ENCODE measurements at regions not wholly inside any gene's neighbourhood (a gene's known extent, or its start where the extent isn't known, plus 50 kb on each side); places are given as distances from the start of the nearest gene placed in this dataset.

GRCh38 chr2:15048000-15048399, 415.5 kb downstream of the LRATD1 start:
- Histone ChIP-seq H2BK120ac (ENCODE audit: low read depth, low read length) (no peak overlapping the region), H2AK5ac (ENCODE audit: low read length, severe bottlenecking) (no peak overlapping the region), H3K27me3 (ENCODE audit: control insufficient read depth in 1 of 2, insufficient read depth in 1 of 2, low read length in 2 of 2) (no peaks in the 10 kb centered on the region), H3K9ac (ENCODE audit: low read length) (no peak overlapping the region), H3K4me2 (ENCODE audit: low read length, poor library complexity, severe bottlenecking) (no peak overlapping the region), H3K4me3 (ENCODE audit: insufficient read depth in 1 of 2, low read depth in 1 of 2, low read length in 2 of 2) (no peak overlapping the region), H3K18ac (ENCODE audit: low read depth in 1 of 2, low read length in 2 of 2) (no peak overlapping the region), H3K27ac (ENCODE audit: low read length, poor library complexity, severe bottlenecking) (no peak overlapping the region), H3K9me3 (ENCODE audit: control insufficient read depth, low read length) (no peaks in the 10 kb centered on the region), H3K23ac (ENCODE audit: low read length in 2 of 2) (no peak overlapping the region), H3K4me1 (ENCODE audit: control insufficient read depth, insufficient read depth, low read depth, low read length) (peaks cover 2% of the 10 kb centered on the region), H2AFZ (ENCODE audit: low read depth, low read length) (no peak overlapping the region), H3K79me1 (replicated peaks; ENCODE audit: low read length, poor library complexity, severe bottlenecking) (no peaks in the 10 kb centered on the region), H3K4ac (ENCODE audit: low read depth in 1 of 2, low read length in 2 of 2) (no peak overlapping the region), H4K8ac (ENCODE audit: low read length) (no peak overlapping the region), H4K91ac (ENCODE audit: low read length) (no peak overlapping the region), H2BK5ac (ENCODE audit: low read depth, low read length, poor library complexity, severe bottlenecking) (no peak overlapping the region), H2BK12ac (ENCODE audit: low read length in 2 of 2) (no peak overlapping the region), H3K36me3 (ENCODE audit: control insufficient read depth in 1 of 2, insufficient read depth in 2 of 2, low read depth in 1 of 2, low read length in 2 of 2) (no peaks in the 10 kb centered on the region), H3K14ac (ENCODE audit: low read length in 2 of 2) (no peak overlapping the region), H2BK15ac (ENCODE audit: low read depth, poor library complexity, severe bottlenecking) (no peak overlapping the region)
- no peak for DNase-seq
- 91% methylated on average over 6 of the region's 6 CpGs for WGBS

- Histone ChIP-seq H2BK120ac (ENCODE audit: low read depth, low read length) (no peak overlapping the region), H3K4me3 (ENCODE audit: insufficient read depth in 1 of 2, low read depth in 1 of 2, low read length in 2 of 2) (no peak overlapping the region), H2BK12ac (ENCODE audit: low read length in 2 of 2) (no peak overlapping the region), H3K79me1 (replicated peaks; ENCODE audit: low read length, poor library complexity, severe bottlenecking) (no peaks in the 10 kb centered on the region), H3K23ac (ENCODE audit: low read length in 2 of 2) (no peak overlapping the region), H3K4me2 (ENCODE audit: low read length, poor library complexity, severe bottlenecking) (no peak overlapping the region), H4K8ac (ENCODE audit: low read length) (no peak overlapping the region), H3K9ac (ENCODE audit: low read length) (no peak overlapping the region), H2BK15ac (ENCODE audit: low read depth, poor library complexity, severe bottlenecking) (no peak overlapping the region), H3K4ac (ENCODE audit: low read depth in 1 of 2, low read length in 2 of 2) (no peak overlapping the region), H2AK5ac (ENCODE audit: low read length, severe bottlenecking) (no peak overlapping the region), H3K9me3 (ENCODE audit: control insufficient read depth, low read length) (no peaks in the 10 kb centered on the region), H2AFZ (ENCODE audit: low read depth, low read length) (no peak overlapping the region), H3K36me3 (ENCODE audit: control insufficient read depth in 1 of 2, insufficient read depth in 2 of 2, low read depth in 1 of 2, low read length in 2 of 2) (no peaks in the 10 kb centered on the region), H4K91ac (ENCODE audit: low read length) (no peak overlapping the region), H3K27me3 (ENCODE audit: control insufficient read depth in 1 of 2, insufficient read depth in 1 of 2, low read length in 2 of 2) (no peaks in the 10 kb centered on the region), H2BK5ac (ENCODE audit: low read depth, low read length, poor library complexity, severe bottlenecking) (no peak overlapping the region), H3K14ac (ENCODE audit: low read length in 2 of 2) (no peak overlapping the region), H3K4me1 (ENCODE audit: control insufficient read depth, insufficient read depth, low read depth, low read length) (peaks cover 2% of the 10 kb centered on the region), H3K18ac (ENCODE audit: low read depth in 1 of 2, low read length in 2 of 2) (no peak overlapping the region), H3K27ac (ENCODE audit: low read length, poor library complexity, severe bottlenecking) (no peak overlapping the region)
- DNase-seq: no peak
- WGBS: 87% methylated on average over 14 of the region's 14 CpGs
Measured at GRCh38 chr2:15049096-15049993, 416.8 kb downstream of the LRATD1 start.

GRCh38 chr2:15050483-15050882, 418.0 kb downstream of the LRATD1 start:
- H3K4me1 ChIP-seq (ENCODE audit: control insufficient read depth, insufficient read depth, low read depth, low read length): peaks cover 2% of the 10 kb centered on the region
- DNase-seq: no peak
- no peak overlapping the region for H3K14ac ChIP-seq (ENCODE audit: low read length in 2 of 2)
- no peak overlapping the region for H3K18ac ChIP-seq (ENCODE audit: low read depth in 1 of 2, low read length in 2 of 2)
- H2BK12ac ChIP-seq (ENCODE audit: low read length in 2 of 2): no peak overlapping the region
- no peak overlapping the region for H4K8ac ChIP-seq (ENCODE audit: low read length)
- H3K23ac ChIP-seq (ENCODE audit: low read length in 2 of 2): no peak overlapping the region
- H2AK5ac ChIP-seq (ENCODE audit: low read length, severe bottlenecking): no peak overlapping the region
- no peak overlapping the region for H3K4me3 ChIP-seq (ENCODE audit: insufficient read depth in 1 of 2, low read depth in 1 of 2, low read length in 2 of 2)
- no peak overlapping the region for H3K4ac ChIP-seq (ENCODE audit: low read depth in 1 of 2, low read length in 2 of 2)
- H3K27me3 ChIP-seq (ENCODE audit: control insufficient read depth in 1 of 2, insufficient read depth in 1 of 2, low read length in 2 of 2): peaks cover 0 to 7% of the 10 kb centered on the region in 2 experiments
- no peak overlapping the region for H2BK5ac ChIP-seq (ENCODE audit: low read depth, low read length, poor library complexity, severe bottlenecking)
- no peak overlapping the region for H2AFZ ChIP-seq (ENCODE audit: low read depth, low read length)
- no peaks in the 10 kb centered on the region for H3K79me1 ChIP-seq (replicated peaks; ENCODE audit: low read length, poor library complexity, severe bottlenecking)
- H2BK15ac ChIP-seq (ENCODE audit: low read depth, poor library complexity, severe bottlenecking): no peak overlapping the region
- H3K9me3 ChIP-seq (ENCODE audit: control insufficient read depth, low read length): no peaks in the 10 kb centered on the region
- no peak overlapping the region for H2BK120ac ChIP-seq (ENCODE audit: low read depth, low read length)
- no peak overlapping the region for H3K9ac ChIP-seq (ENCODE audit: low read length)
- 55% methylated on average over 4 of the region's 4 CpGs for WGBS
- no peak overlapping the region for H4K91ac ChIP-seq (ENCODE audit: low read length)
- no peak overlapping the region for H3K4me2 ChIP-seq (ENCODE audit: low read length, poor library complexity, severe bottlenecking)
- H3K36me3 ChIP-seq (ENCODE audit: control insufficient read depth in 1 of 2, insufficient read depth in 2 of 2, low read depth in 1 of 2, low read length in 2 of 2): no peaks in the 10 kb centered on the region
- H3K27ac ChIP-seq (ENCODE audit: low read length, poor library complexity, severe bottlenecking): no peak overlapping the region

GRCh38 chr2:15053542-15053941, 421.0 kb downstream of the LRATD1 start:
- Histone ChIP-seq H2AFZ (ENCODE audit: low read depth, low read length) (no peak overlapping the region), H3K4me3 (ENCODE audit: insufficient read depth in 1 of 2, low read depth in 1 of 2, low read length in 2 of 2) (no peak overlapping the region), H3K9me3 (ENCODE audit: control insufficient read depth, low read length) (no peaks in the 10 kb centered on the region), H3K18ac (ENCODE audit: low read depth in 1 of 2, low read length in 2 of 2) (no peak overlapping the region), H3K9ac (ENCODE audit: low read length) (no peak overlapping the region), H4K8ac (ENCODE audit: low read length) (no peak overlapping the region), H3K79me1 (replicated peaks; ENCODE audit: low read length, poor library complexity, severe bottlenecking) (no peaks in the 10 kb centered on the region), H2BK12ac (ENCODE audit: low read length in 2 of 2) (no peak overlapping the region), H2BK5ac (ENCODE audit: low read depth, low read length, poor library complexity, severe bottlenecking) (no peak overlapping the region), H2BK15ac (ENCODE audit: low read depth, poor library complexity, severe bottlenecking) (no peak overlapping the region), H3K14ac (ENCODE audit: low read length in 2 of 2) (no peak overlapping the region), H3K27me3 (ENCODE audit: control insufficient read depth in 1 of 2, insufficient read depth in 1 of 2, low read length in 2 of 2) (peaks cover 0 to 8% of the 10 kb centered on the region in 2 experiments), H3K4me2 (ENCODE audit: low read length, poor library complexity, severe bottlenecking) (no peak overlapping the region), H3K36me3 (ENCODE audit: control insufficient read depth in 1 of 2, insufficient read depth in 2 of 2, low read depth in 1 of 2, low read length in 2 of 2) (no peaks in the 10 kb centered on the region), H3K4me1 (ENCODE audit: control insufficient read depth, insufficient read depth, low read depth, low read length) (peaks cover 2% of the 10 kb centered on the region), H4K91ac (ENCODE audit: low read length) (no peak overlapping the region), H2BK120ac (ENCODE audit: low read depth, low read length) (no peak overlapping the region), H2AK5ac (ENCODE audit: low read length, severe bottlenecking) (no peak overlapping the region), H3K23ac (ENCODE audit: low read length in 2 of 2) (no peak overlapping the region), H3K4ac (ENCODE audit: low read depth in 1 of 2, low read length in 2 of 2) (no peak overlapping the region), H3K27ac (ENCODE audit: low read length, poor library complexity, severe bottlenecking) (no peak overlapping the region)
- WGBS: 87% methylated on average over 4 of the region's 5 CpGs
- no peak for DNase-seq

All from mesenchymal stem cell (in vitro differentiated cells and primary cell).